ENCODE measurements at regions not wholly inside any gene's neighbourhood (a gene's known extent, or its start where the extent isn't known, plus 50 kb on each side); places are given as distances from the start of the nearest gene placed in this dataset.

- Histone ChIP-seq H4K91ac (replicated peaks; ENCODE audit: insufficient read length, low read length) (no peak overlapping the region), H3K4ac (replicated peaks; ENCODE audit: insufficient read length, low read depth, low read length) (no peak overlapping the region), H3K23ac (ENCODE audit: insufficient read length) (no peak overlapping the region), H2AFZ (ENCODE audit: low read length) (no peak overlapping the region), H3K36me3 (ENCODE audit: control insufficient read depth in 2 of 4, insufficient read depth in 4 of 4, low read length in 3 of 4) (no peaks in the 10 kb centered on the region; a peak in 1 of 8 replicates), H2BK20ac (ENCODE audit: low read length) (no peak overlapping the region), H3K18ac (ENCODE audit: extremely low read depth, low read length) (no peak overlapping the region), H3K27ac (ENCODE audit: low read depth, low read length) (no peak overlapping the region), H4K8ac (ENCODE audit: extremely low read depth, insufficient read depth, low read length) (no peak overlapping the region), H3K4me3 (ENCODE audit: extremely low read depth in 1 of 4, insufficient read depth in 2 of 4, low read depth in 3 of 4, low read length in 4 of 4) (no peak overlapping the region), H3K27me3 (replicated peaks in 1 of 4; ENCODE audit: control insufficient read depth in 3 of 4, extremely low read depth in 1 of 4, insufficient read depth in 3 of 4, low read length in 3 of 4) (no peaks in the 10 kb centered on the region), H4K20me1 (replicated peaks in 1 of 2; ENCODE audit: control insufficient read depth in 1 of 2, insufficient read depth in 2 of 2, low read length in 2 of 2) (no peaks in the 10 kb centered on the region), H3K23me2 (ENCODE audit: low read depth, low read length) (no peaks in the 10 kb centered on the region), H4K5ac (ENCODE audit: insufficient read length, low read depth, low read length) (no peak overlapping the region), H3K4me2 (ENCODE audit: insufficient read depth in 1 of 2, low read depth in 2 of 2, low read length in 2 of 2) (no peak overlapping the region), H3K4me1 (replicated peaks in 1 of 4; ENCODE audit: control insufficient read depth in 3 of 4, insufficient read depth in 4 of 4, low read length in 3 of 4) (no peaks in the 10 kb centered on the region), H3K56ac (replicated peaks; ENCODE audit: insufficient read length, low read depth, low read length) (no peak overlapping the region), H3K79me1 (ENCODE audit: low read depth, low read length) (no peaks in the 10 kb centered on the region), H3K9ac (replicated peaks in 1 of 4; ENCODE audit: extremely low read depth in 1 of 4, low read depth in 3 of 4, low read length in 3 of 4) (no peak overlapping the region), H2BK120ac (replicated peaks; ENCODE audit: low read depth, low read length) (no peak overlapping the region), H2BK5ac (ENCODE audit: low read depth, low read length) (no peak overlapping the region), H3K79me2 (ENCODE audit: control insufficient read depth in 1 of 2, insufficient read depth in 2 of 2, low read length in 2 of 2) (no peaks in the 10 kb centered on the region), H3K9me3 (ENCODE audit: insufficient read depth in 2 of 2, low read depth in 1 of 2, low read length in 1 of 2) (peaks cover 9 to 10% of the 10 kb centered on the region in 2 experiments; a peak in 3 of 4 replicates), H2BK12ac (ENCODE audit: low read depth, low read length) (no peak overlapping the region), H3K14ac (ENCODE audit: insufficient read length) (no peak overlapping the region), H2AK5ac (ENCODE audit: low read depth, low read length) (no peak overlapping the region), H2BK15ac (ENCODE audit: low read length) (no peak overlapping the region)
- FAIRE-seq (no peak), DNase-seq (ENCODE audit: low read depth in 1 of 2, low spot score in 2 of 2) (no peak)
- WGBS, 2 experiments (ENCODE audit: extremely low coverage in 1 of 2, insufficient coverage in 1 of 2, insufficient read length in 1 of 2, insufficient replicate concordance in 2 of 2, low coverage in 1 of 2, low lambda C conversion rate in 2 of 2, missing lambda C conversion rate in 1 of 2), result 0% methylated on average over 1 of the region's 1 CpG; no CpG with 5 or more reads in 1 of the 2 experiments
- TF ChIP-seq SAP30 (IDR thresholded peaks at IDR 0.05; ENCODE audit: insufficient read depth, insufficient replicate concordance, low read length) (no peak), ATF3 (IDR thresholded peaks at IDR 0.05; ENCODE audit: insufficient read depth, low read depth, low read length) (no peak), TAF1 (IDR thresholded peaks at IDR 0.05; ENCODE audit: low read depth, low read length) (no peak), BCL11A (IDR thresholded peaks at IDR 0.05; ENCODE audit: low read depth in 2 of 2, low read length in 2 of 2) (no peak), MAX (IDR thresholded peaks at IDR 0.05) (no peak), KDM1A (IDR thresholded peaks at IDR 0.05; ENCODE audit: borderline replicate concordance, low read length) (no peak), MAFK (IDR thresholded peaks at IDR 0.05; ENCODE audit: low read depth, low read length) (no peak), CHD1 (IDR thresholded peaks at IDR 0.05; ENCODE audit: low read depth, low read length) (no peak), TAF7 (optimal IDR thresholded peaks at IDR 0.05; ENCODE audit: borderline replicate concordance, low read depth, low read length) (no peak)
- CTCF ChIA-PET (ENCODE audit: partially characterized antibody), result no interaction called here
- POLR2A ChIA-PET (ENCODE audit: partially characterized antibody), result no interaction called here
Observed at GRCh38 chr18:56028514-56028913, 440.5 kb upstream of the TCF4 start.

All from H1 (cell line).